ENCODE measurements at regions not wholly inside any gene's neighbourhood (a gene's known extent, or its start where the extent isn't known, plus 50 kb on each side); places are given as distances from the start of the nearest gene placed in this dataset.
"Not testable (repeated sequence)": the region's sequence is repeated elsewhere in the genome, so short reads cannot be mapped to it uniquely, and the experiment has no call there.

- in situ Hi-C loops (cut with HindIII; ENCODE audit: low pct_unique_long_range_greater_than_20kb, low sequenced_read_pairs), result no loop called here
- H3K27ac ChIP-seq (ENCODE audit: low read length), result no peak overlapping the region
- POLR2A ChIA-PET, result no interaction called here
- no peak for ATAC-seq
- no peaks in the 10 kb centered on the region for H3K4me1 ChIP-seq (ENCODE audit: control insufficient read depth, insufficient read depth, low read length)
- no peaks in the 10 kb centered on the region for H3K36me3 ChIP-seq (ENCODE audit: control insufficient read depth, insufficient read depth, low read length)
- no TSS peak for BruUV-seq (replicated peaks)
- H3K4me3 ChIP-seq (ENCODE audit: low read depth in 2 of 2, low read length in 2 of 2), result no peak overlapping the region
- intact Hi-C loops (cut with micrococcal nuclease; ENCODE audit: unreplicated experiment), result no loop called here
- no peaks in the 10 kb centered on the region for H3K27me3 ChIP-seq (ENCODE audit: control insufficient read depth, insufficient read depth, low read length)
- H3K9me3 ChIP-seq (ENCODE audit: control insufficient read depth, insufficient read depth, low read depth, low read length), result no peaks in the 10 kb centered on the region
- no peak for DNase-seq (ENCODE audit: low read depth, low spot score)
- TF ChIP-seq REST (IDR thresholded peaks at IDR 0.05; ENCODE audit: insufficient read depth in 1 of 2, low read depth in 2 of 2, low read length in 1 of 2) (no peak), POLR2AphosphoS5 (IDR thresholded peaks at IDR 0.05; ENCODE audit: low read depth, low read length) (no peak), TCF7L2 (IDR thresholded peaks at IDR 0.05; ENCODE audit: low read depth, low read length) (no peak), CTCF (IDR thresholded peaks at IDR 0.05) (no peak), SIN3A (IDR thresholded peaks at IDR 0.05; ENCODE audit: borderline replicate concordance, insufficient read depth, low read depth, low read length) (no peak)
- CTCF ChIA-PET, result no interaction called here
These were observed 377.2 kb upstream of the GOT2 start for GRCh38 chr16:59111280-59111679.

GRCh38 chr16:59108374-59108773, 374.3 kb upstream of the GOT2 start:
- Histone ChIP-seq H3K27me3 (ENCODE audit: control insufficient read depth, insufficient read depth, low read length) (no peaks in the 10 kb centered on the region), H3K4me1 (ENCODE audit: control insufficient read depth, insufficient read depth, low read length) (no peaks in the 10 kb centered on the region), H3K27ac (ENCODE audit: low read length) (no peak overlapping the region), H3K9me3 (ENCODE audit: control insufficient read depth, insufficient read depth, low read depth, low read length) (no peaks in the 10 kb centered on the region), H3K36me3 (ENCODE audit: control insufficient read depth, insufficient read depth, low read length) (no peaks in the 10 kb centered on the region), H3K4me3 (ENCODE audit: low read depth in 2 of 2, low read length in 2 of 2) (no peak overlapping the region)
- DNase-seq (ENCODE audit: low read depth, low spot score) (no peak), ATAC-seq (no peak)
- TF ChIP-seq TCF7L2 (IDR thresholded peaks at IDR 0.05; ENCODE audit: low read depth, low read length), result no peak
- no peak for TF ChIP-seq REST (IDR thresholded peaks at IDR 0.05; ENCODE audit: insufficient read depth in 1 of 2, low read depth in 2 of 2, low read length in 1 of 2)
- no peak for TF ChIP-seq POLR2AphosphoS5 (IDR thresholded peaks at IDR 0.05; ENCODE audit: low read depth, low read length)
- no TSS peak for BruUV-seq (replicated peaks)
- POLR2A ChIA-PET, result no interaction called here
- intact Hi-C loops (cut with micrococcal nuclease; ENCODE audit: unreplicated experiment) (no loop called here), in situ Hi-C loops (cut with HindIII; ENCODE audit: low pct_unique_long_range_greater_than_20kb, low sequenced_read_pairs) (no loop called here)
- CTCF ChIA-PET, result no interaction called here

GRCh38 chr16:59096682-59097081, 362.6 kb upstream of the GOT2 start:
- DNase-seq (ENCODE audit: low read depth, low spot score); intact Hi-C loops (cut with micrococcal nuclease; ENCODE audit: unreplicated experiment); in situ Hi-C loops (cut with HindIII; ENCODE audit: low pct_unique_long_range_greater_than_20kb, low sequenced_read_pairs); BruUV-seq (replicated peaks); H3K4me1 ChIP-seq (ENCODE audit: control insufficient read depth, insufficient read depth, low read length); CTCF ChIA-PET; ATAC-seq; H3K27me3 ChIP-seq (ENCODE audit: control insufficient read depth, insufficient read depth, low read length); H3K4me3 ChIP-seq (ENCODE audit: low read depth in 2 of 2, low read length in 2 of 2); H3K36me3 ChIP-seq (ENCODE audit: control insufficient read depth, insufficient read depth, low read length); H3K9me3 ChIP-seq (ENCODE audit: control insufficient read depth, insufficient read depth, low read depth, low read length); POLR2A ChIA-PET; H3K27ac ChIP-seq (ENCODE audit: low read length): not testable (repeated sequence)

Measured in Panc1 (cell line).